Keratinocyte (primary cell): ENCODE measurements at regions not wholly inside any gene's neighbourhood (a gene's known extent, or its start where the extent isn't known, plus 50 kb on each side); places are given as distances from the start of the nearest gene placed in this dataset.

Experiments
- EZH2 ChIP-seq: IDR thresholded peaks from one replicate; pipeline ENCODE4 v1.6.1; 2012; ENCODE audit warnings: inconsistent platforms, mild to moderate bottlenecking, low read length, moderate library complexity
- TF ChIP-seq, protein P1 (sequence below), 3 experiments: IDR thresholded peaks in 1 of 3; conservative IDR thresholded peaks in 1 of 3; optimal IDR thresholded peaks in 1 of 3; 2 replicates in 2 of 3; 3 replicates in 1 of 3; pipeline versions ENCODE3 to v1.5.1; 2011; ENCODE audit warnings: low read length in 3 of 3, mild to moderate bottlenecking in 3 of 3, moderate library complexity in 2 of 3, control low read depth in 1 of 3, inconsistent platforms in 1 of 3; ENCODE audit not compliant: insufficient read depth in 2 of 3; ENCODE audit errors: extremely low read depth in 1 of 3

DNA sequence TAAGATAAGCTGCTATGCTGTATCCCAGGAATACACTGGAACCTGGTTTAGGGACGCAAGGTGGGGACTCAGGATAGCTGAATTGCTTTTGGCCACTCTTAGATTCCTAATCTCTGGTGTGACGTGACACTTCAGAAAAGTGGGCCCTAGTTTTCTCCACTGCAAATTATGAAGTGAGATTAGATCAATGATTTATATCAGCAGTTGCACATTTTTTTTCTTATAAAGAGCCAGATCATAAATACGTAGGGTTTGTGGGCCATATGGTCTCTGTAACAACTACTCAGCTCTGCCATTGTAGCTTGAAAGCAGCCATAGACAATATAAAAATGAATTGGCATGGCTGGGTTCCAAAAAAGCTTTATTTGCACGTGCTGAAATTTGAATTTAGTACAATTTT lies 85.4 kb upstream of the CPO start:
- TF ChIP-seq, protein P1, sequence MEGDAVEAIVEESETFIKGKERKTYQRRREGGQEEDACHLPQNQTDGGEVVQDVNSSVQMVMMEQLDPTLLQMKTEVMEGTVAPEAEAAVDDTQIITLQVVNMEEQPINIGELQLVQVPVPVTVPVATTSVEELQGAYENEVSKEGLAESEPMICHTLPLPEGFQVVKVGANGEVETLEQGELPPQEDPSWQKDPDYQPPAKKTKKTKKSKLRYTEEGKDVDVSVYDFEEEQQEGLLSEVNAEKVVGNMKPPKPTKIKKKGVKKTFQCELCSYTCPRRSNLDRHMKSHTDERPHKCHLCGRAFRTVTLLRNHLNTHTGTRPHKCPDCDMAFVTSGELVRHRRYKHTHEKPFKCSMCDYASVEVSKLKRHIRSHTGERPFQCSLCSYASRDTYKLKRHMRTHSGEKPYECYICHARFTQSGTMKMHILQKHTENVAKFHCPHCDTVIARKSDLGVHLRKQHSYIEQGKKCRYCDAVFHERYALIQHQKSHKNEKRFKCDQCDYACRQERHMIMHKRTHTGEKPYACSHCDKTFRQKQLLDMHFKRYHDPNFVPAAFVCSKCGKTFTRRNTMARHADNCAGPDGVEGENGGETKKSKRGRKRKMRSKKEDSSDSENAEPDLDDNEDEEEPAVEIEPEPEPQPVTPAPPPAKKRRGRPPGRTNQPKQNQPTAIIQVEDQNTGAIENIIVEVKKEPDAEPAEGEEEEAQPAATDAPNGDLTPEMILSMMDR (optimal IDR thresholded peaks at IDR 0.05 in 1 of 3, IDR thresholded peaks at IDR 0.05 in 1 of 3, conservative IDR thresholded peaks at IDR 0.05 in 1 of 3; ENCODE audit: extremely low read depth in 1 of 3, insufficient read depth in 2 of 3, low read length in 3 of 3), result no peak
- no peak for TF ChIP-seq EZH2
